ENCODE measurements at regions not wholly inside any gene's neighbourhood (a gene's known extent, or its start where the extent isn't known, plus 50 kb on each side); places are given as distances from the start of the nearest gene placed in this dataset.
A peak's percentile ranks its signal among the peaks of the same experiment; 100 is the strongest.

DNA sequence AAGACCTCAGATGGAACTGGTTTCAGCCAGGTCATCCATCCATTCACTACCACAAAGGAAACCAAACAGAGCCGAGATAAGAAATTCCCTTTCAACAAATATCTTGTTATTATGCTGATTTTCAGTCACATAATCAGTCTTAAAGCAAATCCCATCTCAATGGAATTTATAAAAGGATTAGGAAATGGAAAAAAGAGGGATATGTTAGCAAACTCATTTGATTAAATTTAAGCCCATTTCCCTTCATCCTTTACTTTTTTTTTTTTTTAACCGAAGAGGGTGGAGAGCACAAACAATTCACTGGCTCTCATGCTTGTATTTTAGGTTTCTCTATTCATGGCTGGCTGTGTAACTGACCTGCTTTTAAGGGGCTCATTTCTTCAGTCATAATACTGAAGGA, 109.0 kb upstream of the GATA6 start:
- H3K4me3 ChIP-seq, result no peak overlapping the region
- no peak for TF ChIP-seq EZH2phosphoT487 (IDR thresholded peaks at IDR 0.05; ENCODE audit: low read depth, severe bottlenecking, unreplicated experiment)
- no peak for TF ChIP-seq EZH2 (IDR thresholded peaks at IDR 0.05; ENCODE audit: borderline replicate concordance)
- no peak for TF ChIP-seq CTCF (IDR thresholded peaks at IDR 0.05; ENCODE audit: poor library complexity)
- H3K9me3 ChIP-seq (ENCODE audit: low read depth), result no peaks in the 10 kb centered on the region
- no peak overlapping the region for H3K4me2 ChIP-seq
- H3K27me3 ChIP-seq, result no peaks in the 10 kb centered on the region
- peak overlapping the region; percentile 62 for H3K27ac ChIP-seq
- no peaks in the 10 kb centered on the region for H3K79me2 ChIP-seq
- no peaks in the 10 kb centered on the region for H3K36me3 ChIP-seq (replicated peaks; ENCODE audit: insufficient read depth, low read depth)
- peak overlapping the region; percentile 21 for H2AFZ ChIP-seq
- H3K4me1 ChIP-seq (ENCODE audit: insufficient read depth), result peaks cover 36% of the 10 kb centered on the region
- 61% methylated on average over 2 of the region's 2 CpGs for WGBS (ENCODE audit: low lambda C conversion rate, missing lambda C conversion rate)
- DNase-seq (ENCODE audit: low spot score), result no peak
- no peaks in the 10 kb centered on the region for H4K20me1 ChIP-seq (ENCODE audit: insufficient read depth, poor library complexity, severe bottlenecking)
- no peaks in the 10 kb centered on the region for H3K9me2 ChIP-seq (replicated peaks; ENCODE audit: insufficient read depth)

- DNase-seq (ENCODE audit: low spot score), result no peak
- H3K27me3 ChIP-seq, result no peaks in the 10 kb centered on the region
- no peak overlapping the region for H3K4me3 ChIP-seq
- H4K20me1 ChIP-seq (ENCODE audit: insufficient read depth, poor library complexity, severe bottlenecking), result no peaks in the 10 kb centered on the region
- WGBS (ENCODE audit: low lambda C conversion rate, missing lambda C conversion rate), result 20% methylated on average over 4 of the region's 4 CpGs
- peak overlapping the region; percentile 62 for H3K27ac ChIP-seq
- no peak overlapping the region for H2AFZ ChIP-seq
- peaks cover 31% of the 10 kb centered on the region for H3K4me1 ChIP-seq (ENCODE audit: insufficient read depth)
- H3K36me3 ChIP-seq (replicated peaks; ENCODE audit: insufficient read depth, low read depth), result no peaks in the 10 kb centered on the region
- TF ChIP-seq EZH2phosphoT487 (IDR thresholded peaks at IDR 0.05; ENCODE audit: low read depth, severe bottlenecking, unreplicated experiment) (no peak), CTCF (IDR thresholded peaks at IDR 0.05; ENCODE audit: poor library complexity) (no peak), EZH2 (IDR thresholded peaks at IDR 0.05; ENCODE audit: borderline replicate concordance) (no peak)
- no peak overlapping the region for H3K4me2 ChIP-seq
- H3K79me2 ChIP-seq, result no peaks in the 10 kb centered on the region
- H3K9me2 ChIP-seq (replicated peaks; ENCODE audit: insufficient read depth), result no peaks in the 10 kb centered on the region
- no peaks in the 10 kb centered on the region for H3K9me3 ChIP-seq (ENCODE audit: low read depth)
These were observed 106.3 kb upstream of the GATA6 start for GRCh38 chr18:22063102-22063501.

DNA sequence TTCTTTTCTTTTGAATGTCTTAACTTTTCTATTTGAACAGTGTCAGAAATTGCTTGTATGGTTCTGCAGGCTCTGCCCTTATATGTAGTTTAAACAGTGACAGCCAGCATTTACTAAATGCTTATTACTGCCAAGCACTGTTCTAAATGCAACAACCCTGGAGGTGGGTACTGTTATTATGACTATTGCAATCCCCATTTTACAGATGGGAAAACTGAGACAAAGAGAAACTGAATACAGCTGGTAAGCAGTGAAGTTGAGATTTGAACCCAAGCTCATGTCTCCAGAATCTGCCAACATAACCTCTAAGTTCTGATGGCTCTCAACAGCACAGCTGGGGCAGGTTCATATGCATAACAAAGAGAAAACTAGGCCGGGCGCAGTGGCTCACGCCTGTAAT, 105.7 kb upstream of the GATA6 start:
- 86% methylated on average over 3 of the region's 3 CpGs for WGBS (ENCODE audit: low lambda C conversion rate, missing lambda C conversion rate)
- no peaks in the 10 kb centered on the region for H3K79me2 ChIP-seq
- no peaks in the 10 kb centered on the region for H3K36me3 ChIP-seq (replicated peaks; ENCODE audit: insufficient read depth, low read depth)
- no peaks in the 10 kb centered on the region for H3K9me3 ChIP-seq (ENCODE audit: low read depth)
- no peaks in the 10 kb centered on the region for H3K27me3 ChIP-seq
- H4K20me1 ChIP-seq (ENCODE audit: insufficient read depth, poor library complexity, severe bottlenecking), result no peaks in the 10 kb centered on the region
- peaks cover 28% of the 10 kb centered on the region for H3K4me1 ChIP-seq (ENCODE audit: insufficient read depth)
- H3K4me2 ChIP-seq, result no peak overlapping the region
- no peak overlapping the region for H2AFZ ChIP-seq
- peak overlapping the region; percentile 62 for H3K27ac ChIP-seq
- DNase-seq (ENCODE audit: low spot score), result no peak
- no peaks in the 10 kb centered on the region for H3K9me2 ChIP-seq (replicated peaks; ENCODE audit: insufficient read depth)
- H3K4me3 ChIP-seq, result no peak overlapping the region
- TF ChIP-seq EZH2 (IDR thresholded peaks at IDR 0.05; ENCODE audit: borderline replicate concordance), result no peak
- TF ChIP-seq CTCF (IDR thresholded peaks at IDR 0.05; ENCODE audit: poor library complexity), result no peak
- no peak for TF ChIP-seq EZH2phosphoT487 (IDR thresholded peaks at IDR 0.05; ENCODE audit: low read depth, severe bottlenecking, unreplicated experiment)

GRCh38 chr18:22064581-22064980, 104.8 kb upstream of the GATA6 start:
- no peaks in the 10 kb centered on the region for H3K9me3 ChIP-seq (ENCODE audit: low read depth)
- no peaks in the 10 kb centered on the region for H3K36me3 ChIP-seq (replicated peaks; ENCODE audit: insufficient read depth, low read depth)
- no peak overlapping the region for H2AFZ ChIP-seq
- TF ChIP-seq EZH2phosphoT487 (IDR thresholded peaks at IDR 0.05; ENCODE audit: low read depth, severe bottlenecking, unreplicated experiment) (no peak), CTCF (IDR thresholded peaks at IDR 0.05; ENCODE audit: poor library complexity) (no peak), EZH2 (IDR thresholded peaks at IDR 0.05; ENCODE audit: borderline replicate concordance) (no peak)
- H3K79me2 ChIP-seq, result no peaks in the 10 kb centered on the region
- no peak overlapping the region for H3K4me2 ChIP-seq
- no peaks in the 10 kb centered on the region for H3K27me3 ChIP-seq
- DNase-seq (ENCODE audit: low spot score), result no peak
- H3K9me2 ChIP-seq (replicated peaks; ENCODE audit: insufficient read depth), result no peaks in the 10 kb centered on the region
- no peak overlapping the region for H3K27ac ChIP-seq
- no peaks in the 10 kb centered on the region for H4K20me1 ChIP-seq (ENCODE audit: insufficient read depth, poor library complexity, severe bottlenecking)
- WGBS (ENCODE audit: low lambda C conversion rate, missing lambda C conversion rate), result 89% methylated on average over 7 of the region's 7 CpGs
- H3K4me3 ChIP-seq, result no peak overlapping the region
- peaks cover 28% of the 10 kb centered on the region for H3K4me1 ChIP-seq (ENCODE audit: insufficient read depth)

All from hepatocyte (in vitro differentiated cells).